ENCODE measurements at regions not wholly inside any gene's neighbourhood (a gene's known extent, or its start where the extent isn't known, plus 50 kb on each side); places are given as distances from the start of the nearest gene placed in this dataset.

GRCh38 chr5:175253597-175253996, 190.4 kb downstream of the DRD1 start:
- no peak for TF ChIP-seq POLR2A (IDR thresholded peaks at IDR 0.05; ENCODE audit: low read depth, low read length)
- TF ChIP-seq POLR2AphosphoS5 (IDR thresholded peaks at IDR 0.05; ENCODE audit: low read depth, low read length) = no peak
- TF ChIP-seq TAF1 (IDR thresholded peaks at IDR 0.05; ENCODE audit: borderline replicate concordance, low read depth, low read length) = no peak
